ENCODE measurements at regions not wholly inside any gene's neighbourhood (a gene's known extent, or its start where the extent isn't known, plus 50 kb on each side); places are given as distances from the start of the nearest gene placed in this dataset.

DNA sequence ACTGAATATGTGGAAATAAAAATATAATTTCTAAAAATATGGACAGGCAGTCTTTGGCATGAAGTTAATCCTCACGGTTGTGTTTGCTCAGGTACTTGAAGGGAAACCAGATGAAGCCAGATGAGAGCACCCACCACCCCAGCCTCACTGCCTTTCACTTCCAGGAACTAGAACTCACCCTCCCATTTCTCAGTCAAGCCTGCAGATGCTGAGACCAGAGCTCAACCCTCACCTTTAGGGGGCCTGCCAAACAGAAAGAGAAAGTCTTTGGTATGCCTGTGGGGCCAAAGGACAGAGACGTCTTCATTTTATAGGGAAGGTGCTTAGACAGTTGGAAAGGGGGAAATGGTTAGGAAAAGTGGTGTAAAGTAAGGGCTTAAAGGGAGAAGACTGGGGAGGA lies 252.8 kb upstream of the PLET1 start:
- Histone ChIP-seq H3K27ac (ENCODE audit: low read depth in 1 of 2, low read length in 2 of 2) (no peak overlapping the region), H3K4me3 (ENCODE audit: low read length) (no peak overlapping the region), H3K9me3 (ENCODE audit: control insufficient read depth in 1 of 2, insufficient read depth in 1 of 2, low read length in 2 of 2) (no peaks in the 10 kb centered on the region), H3K4me1 (ENCODE audit: insufficient read depth, low read length) (no peaks in the 10 kb centered on the region), H3K27me3 (ENCODE audit: control insufficient read depth in 1 of 2, insufficient read depth in 2 of 2, low read length in 2 of 2) (peaks cover 0 to 3% of the 10 kb centered on the region in 2 experiments), H3K36me3 (ENCODE audit: insufficient read depth, low read length) (no peaks in the 10 kb centered on the region)
- H3K27me3 Mint-ChIP-seq = peaks cover 3% of the 10 kb centered on the region
- CTCF ChIA-PET = no interaction called here
- no peak overlapping the region for H3K27ac Mint-ChIP-seq
- POLR2A ChIA-PET = no interaction called here
- peaks cover 18% of the 10 kb centered on the region for H3K4me1 Mint-ChIP-seq (ENCODE audit: low read depth)
- H3K36me3 Mint-ChIP-seq (ENCODE audit: low read depth) = no peaks in the 10 kb centered on the region
- no peaks in the 10 kb centered on the region for H3K9me3 Mint-ChIP-seq
- no peak for ATAC-seq (ENCODE audit: poor library complexity)
- H3K4me3 Mint-ChIP-seq = no peak overlapping the region
- no peak for DNase-seq
- intact Hi-C loops (cut with DNase I, micrococcal nuclease) = no loop called here
- TF ChIP-seq, protein P1, sequence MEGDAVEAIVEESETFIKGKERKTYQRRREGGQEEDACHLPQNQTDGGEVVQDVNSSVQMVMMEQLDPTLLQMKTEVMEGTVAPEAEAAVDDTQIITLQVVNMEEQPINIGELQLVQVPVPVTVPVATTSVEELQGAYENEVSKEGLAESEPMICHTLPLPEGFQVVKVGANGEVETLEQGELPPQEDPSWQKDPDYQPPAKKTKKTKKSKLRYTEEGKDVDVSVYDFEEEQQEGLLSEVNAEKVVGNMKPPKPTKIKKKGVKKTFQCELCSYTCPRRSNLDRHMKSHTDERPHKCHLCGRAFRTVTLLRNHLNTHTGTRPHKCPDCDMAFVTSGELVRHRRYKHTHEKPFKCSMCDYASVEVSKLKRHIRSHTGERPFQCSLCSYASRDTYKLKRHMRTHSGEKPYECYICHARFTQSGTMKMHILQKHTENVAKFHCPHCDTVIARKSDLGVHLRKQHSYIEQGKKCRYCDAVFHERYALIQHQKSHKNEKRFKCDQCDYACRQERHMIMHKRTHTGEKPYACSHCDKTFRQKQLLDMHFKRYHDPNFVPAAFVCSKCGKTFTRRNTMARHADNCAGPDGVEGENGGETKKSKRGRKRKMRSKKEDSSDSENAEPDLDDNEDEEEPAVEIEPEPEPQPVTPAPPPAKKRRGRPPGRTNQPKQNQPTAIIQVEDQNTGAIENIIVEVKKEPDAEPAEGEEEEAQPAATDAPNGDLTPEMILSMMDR (IDR thresholded peaks at IDR 0.05) = no peak

DNA sequence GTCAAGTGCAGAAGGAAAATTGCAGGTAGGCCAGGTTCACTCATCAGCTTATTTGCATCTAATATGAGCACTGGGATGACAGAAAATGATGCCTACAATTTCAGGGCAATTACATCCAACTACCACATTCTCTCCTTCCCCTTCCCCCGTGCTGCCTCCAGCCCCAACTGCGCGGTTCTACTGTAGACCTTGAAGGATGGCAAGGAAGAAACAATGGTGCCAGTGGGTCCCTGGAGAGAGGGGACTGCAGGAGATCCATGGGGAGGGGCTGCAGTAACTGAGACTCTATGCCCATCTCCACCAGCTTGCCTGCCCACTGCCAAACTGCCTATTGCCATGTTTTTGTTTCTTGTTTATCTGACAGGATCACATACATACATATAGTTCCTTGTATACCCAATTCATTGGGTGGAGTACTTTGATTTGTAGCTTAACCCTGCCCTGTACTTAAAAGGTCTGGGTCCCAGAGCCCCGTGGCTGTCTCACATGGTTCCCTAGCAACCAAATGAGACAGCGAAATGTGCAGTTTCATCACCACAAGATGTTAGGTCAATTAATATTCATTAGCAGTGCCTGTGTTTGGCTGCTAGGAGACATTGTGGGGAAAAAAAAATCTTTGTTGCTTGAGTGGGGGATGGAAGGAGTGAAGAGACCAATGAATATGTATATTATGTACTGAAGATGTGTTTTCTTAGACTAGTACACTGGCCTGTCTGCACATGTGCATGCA lies 253.5 kb upstream of the PLET1 start:
- Histone ChIP-seq H3K36me3 (ENCODE audit: insufficient read depth, low read length) (no peaks in the 10 kb centered on the region), H3K9me3 (ENCODE audit: control insufficient read depth in 1 of 2, insufficient read depth in 1 of 2, low read length in 2 of 2) (no peaks in the 10 kb centered on the region), H3K27ac (ENCODE audit: low read depth in 1 of 2, low read length in 2 of 2) (no peak overlapping the region), H3K4me3 (ENCODE audit: low read length) (no peak overlapping the region), H3K27me3 (ENCODE audit: control insufficient read depth in 1 of 2, insufficient read depth in 2 of 2, low read length in 2 of 2) (no peaks in the 10 kb centered on the region), H3K4me1 (ENCODE audit: insufficient read depth, low read length) (no peaks in the 10 kb centered on the region)
- Mint-ChIP-seq H3K4me1 (ENCODE audit: low read depth) (peaks cover 24% of the 10 kb centered on the region), H3K27ac (no peak overlapping the region), H3K4me3 (no peak overlapping the region), H3K36me3 (ENCODE audit: low read depth) (no peaks in the 10 kb centered on the region), H3K27me3 (peaks cover 3% of the 10 kb centered on the region), H3K9me3 (no peaks in the 10 kb centered on the region)
- DNase-seq (no peak), ATAC-seq (ENCODE audit: poor library complexity) (no peak)
- TF ChIP-seq, protein P1 (IDR thresholded peaks at IDR 0.05) = no peak
- POLR2A ChIA-PET = no interaction called here
- CTCF ChIA-PET = no interaction called here
- intact Hi-C loops (cut with DNase I, micrococcal nuclease) = no loop called here

DNA sequence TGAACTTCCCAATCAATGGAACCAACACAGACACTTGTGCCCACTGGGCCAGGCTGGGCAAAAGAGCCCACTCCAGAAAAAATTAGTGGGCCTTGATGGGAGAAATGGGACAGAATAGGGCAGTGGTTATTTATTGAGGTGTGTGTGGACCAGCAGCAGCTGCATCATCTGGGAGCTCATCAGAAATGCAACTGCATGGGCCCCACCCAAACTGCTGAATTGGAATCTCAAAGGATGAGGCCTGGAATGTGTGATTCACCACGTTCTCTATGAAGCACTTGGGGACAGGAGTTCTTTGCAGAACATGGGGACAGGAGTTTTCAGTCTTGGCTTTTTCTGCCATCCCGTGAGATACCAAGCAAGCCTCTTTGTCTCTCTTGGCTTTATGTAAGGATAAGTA lies 255.6 kb upstream of the PLET1 start:
- DNase-seq = no peak
- no peaks in the 10 kb centered on the region for H3K36me3 Mint-ChIP-seq (ENCODE audit: low read depth)
- no peaks in the 10 kb centered on the region for H3K9me3 ChIP-seq (ENCODE audit: control insufficient read depth in 1 of 2, insufficient read depth in 1 of 2, low read length in 2 of 2)
- intact Hi-C loops (cut with DNase I, micrococcal nuclease) = no loop called here
- H3K4me1 Mint-ChIP-seq (ENCODE audit: low read depth) = peaks cover 33% of the 10 kb centered on the region
- ChIA-PET POLR2A (no interaction called here), CTCF (no interaction called here)
- H3K27ac ChIP-seq (ENCODE audit: low read depth in 1 of 2, low read length in 2 of 2) = no peak overlapping the region
- H3K4me1 ChIP-seq (ENCODE audit: insufficient read depth, low read length) = no peaks in the 10 kb centered on the region
- no peaks in the 10 kb centered on the region for H3K36me3 ChIP-seq (ENCODE audit: insufficient read depth, low read length)
- H3K27ac Mint-ChIP-seq = no peak overlapping the region
- no peak overlapping the region for H3K4me3 Mint-ChIP-seq
- TF ChIP-seq, protein P1 (IDR thresholded peaks at IDR 0.05) = no peak
- H3K27me3 ChIP-seq (ENCODE audit: control insufficient read depth in 1 of 2, insufficient read depth in 2 of 2, low read length in 2 of 2) = no peaks in the 10 kb centered on the region
- no peaks in the 10 kb centered on the region for H3K27me3 Mint-ChIP-seq
- ATAC-seq (ENCODE audit: poor library complexity) = no peak
- H3K9me3 Mint-ChIP-seq = no peaks in the 10 kb centered on the region
- no peak overlapping the region for H3K4me3 ChIP-seq (ENCODE audit: low read length)

Measured in CD4-positive, alpha-beta T cell (primary cell).